KOPT-K1 (cell line): ENCODE measurements at regions not wholly inside any gene's neighbourhood (a gene's known extent, or its start where the extent isn't known, plus 50 kb on each side); places are given as distances from the start of the nearest gene placed in this dataset.

Source experiments
- H3K27ac ChIP-seq: fragments of 200-600 bp; sonication (generic); 2 replicates; pipeline ENCODE4 v1.5.1; 2016; ENCODE audit warnings: antibody characterized with exemption, mild to moderate bottlenecking, low read depth, low read length; ENCODE audit not compliant: poor library complexity, severe bottlenecking
- H3K36me3 ChIP-seq: fragments of 200-600 bp; sonication (generic); 2 replicates; pipeline ENCODE4 v1.5.1; 2017; ENCODE audit warnings: antibody characterized with exemption, mild to moderate bottlenecking, low read length, moderate library complexity; ENCODE audit not compliant: insufficient read depth
- H3K9me3 ChIP-seq: fragments of 200-600 bp; sonication (generic); 2 replicates; pipeline ENCODE4 v1.5.1; 2017; ENCODE audit warnings: antibody characterized with exemption, low read length, mild to moderate bottlenecking; ENCODE audit not compliant: insufficient read depth, poor library complexity, severe bottlenecking

DNA sequence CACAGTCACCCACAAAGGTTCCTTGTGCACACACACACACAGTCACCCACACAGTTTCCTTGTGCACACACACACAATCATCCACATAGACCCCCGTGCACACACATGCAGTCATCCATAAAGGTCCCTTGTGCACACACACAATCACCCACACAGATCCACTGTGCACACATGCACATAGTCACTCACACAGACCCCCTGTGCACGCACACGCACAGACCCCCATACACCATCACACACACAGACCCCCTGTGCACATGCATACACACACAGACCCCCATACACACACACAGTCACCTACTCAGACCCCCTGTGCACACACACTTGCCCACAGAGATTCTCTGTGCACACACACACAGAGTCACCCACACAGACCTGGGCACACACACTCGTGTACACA is 107.1 kb downstream of the HSPH1 start:
- H3K9me3 ChIP-seq: no peaks in the 10 kb centered on the region
- no peak overlapping the region for H3K27ac ChIP-seq
- H3K36me3 ChIP-seq: no peaks in the 10 kb centered on the region

DNA sequence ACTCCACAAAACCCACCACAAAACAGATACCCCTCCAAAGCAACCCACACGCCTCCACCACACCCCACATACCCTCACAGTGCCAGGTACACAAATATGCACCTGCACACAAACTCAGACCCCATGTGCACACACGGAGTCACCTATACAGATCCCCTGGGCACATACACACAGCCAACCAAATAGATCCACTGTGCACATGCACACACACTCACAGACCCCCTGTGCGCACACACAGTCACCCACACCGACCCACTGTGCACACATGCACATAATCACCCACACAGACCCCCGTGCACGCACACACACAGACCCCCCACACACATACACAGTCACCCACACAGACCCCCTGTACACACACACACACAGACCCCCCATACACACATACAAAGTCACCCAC is 107.8 kb downstream of the HSPH1 start:
- H3K27ac ChIP-seq: no peak overlapping the region
- no peaks in the 10 kb centered on the region for H3K9me3 ChIP-seq
- H3K36me3 ChIP-seq: no peaks in the 10 kb centered on the region

DNA sequence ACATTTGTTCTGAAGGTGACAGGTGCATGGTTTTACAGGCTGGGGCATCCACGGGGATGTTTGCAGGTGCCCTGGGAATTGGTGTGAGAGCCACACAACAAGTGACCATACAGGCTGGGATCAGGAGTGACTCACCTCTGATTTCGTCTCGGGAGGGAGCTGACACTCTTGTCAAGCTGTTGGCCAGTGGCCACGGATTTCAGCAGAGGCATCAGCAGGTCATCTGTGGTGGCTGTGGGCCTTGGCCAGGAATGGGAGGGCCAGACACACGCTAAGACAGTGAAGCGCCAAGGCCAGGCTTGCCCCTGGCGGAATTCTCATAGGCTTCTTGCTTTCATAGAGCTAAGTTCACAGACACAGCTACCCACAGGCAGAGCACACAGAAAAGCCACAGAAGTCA is 108.6 kb downstream of the HSPH1 start:
- Histone ChIP-seq H3K36me3 (no peaks in the 10 kb centered on the region), H3K27ac (no peak overlapping the region), H3K9me3 (no peaks in the 10 kb centered on the region)

DNA sequence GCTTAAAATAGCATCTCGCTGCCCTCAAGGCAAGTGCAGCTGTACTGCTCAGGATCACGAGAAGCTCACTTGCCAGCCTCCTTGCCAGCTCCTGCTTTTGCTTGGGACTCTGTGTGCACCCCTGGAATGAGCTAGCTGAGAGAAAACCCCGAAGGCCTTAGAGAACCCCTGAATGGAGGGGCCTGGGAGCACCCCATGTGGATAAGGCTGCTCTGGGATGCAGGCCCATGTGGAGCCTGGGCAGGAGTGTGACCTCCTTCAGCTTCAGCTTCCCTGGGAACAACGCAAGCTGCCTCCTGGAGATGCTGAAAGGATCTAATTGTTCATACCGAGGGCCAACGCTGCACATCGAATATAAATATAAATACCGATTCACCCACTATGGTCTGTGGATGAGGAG is 109.2 kb downstream of the HSPH1 start:
- Histone ChIP-seq H3K36me3 (no peaks in the 10 kb centered on the region), H3K9me3 (no peaks in the 10 kb centered on the region), H3K27ac (no peak overlapping the region)

DNA sequence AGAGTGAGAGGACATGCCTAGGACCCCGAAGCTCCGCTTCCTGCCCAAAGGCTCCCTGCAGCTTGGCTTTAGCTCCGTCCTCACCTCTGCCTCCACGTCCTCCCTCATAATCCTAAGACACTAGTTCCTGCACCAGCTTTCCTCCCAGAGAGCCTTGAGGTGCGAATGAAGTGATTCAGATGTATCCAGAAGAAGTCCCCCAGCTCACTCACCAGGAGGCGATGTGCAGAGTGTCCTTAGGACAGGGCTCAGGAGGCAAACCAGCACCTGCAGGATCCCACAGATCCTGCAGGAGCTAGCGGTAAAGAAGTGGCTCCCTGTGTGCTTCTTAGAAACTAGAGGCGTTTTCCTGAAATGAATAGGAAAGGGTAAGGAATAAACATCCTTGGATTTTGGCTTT is 109.7 kb downstream of the HSPH1 start:
- Histone ChIP-seq H3K9me3 (no peaks in the 10 kb centered on the region), H3K27ac (no peak overlapping the region), H3K36me3 (no peaks in the 10 kb centered on the region)

DNA sequence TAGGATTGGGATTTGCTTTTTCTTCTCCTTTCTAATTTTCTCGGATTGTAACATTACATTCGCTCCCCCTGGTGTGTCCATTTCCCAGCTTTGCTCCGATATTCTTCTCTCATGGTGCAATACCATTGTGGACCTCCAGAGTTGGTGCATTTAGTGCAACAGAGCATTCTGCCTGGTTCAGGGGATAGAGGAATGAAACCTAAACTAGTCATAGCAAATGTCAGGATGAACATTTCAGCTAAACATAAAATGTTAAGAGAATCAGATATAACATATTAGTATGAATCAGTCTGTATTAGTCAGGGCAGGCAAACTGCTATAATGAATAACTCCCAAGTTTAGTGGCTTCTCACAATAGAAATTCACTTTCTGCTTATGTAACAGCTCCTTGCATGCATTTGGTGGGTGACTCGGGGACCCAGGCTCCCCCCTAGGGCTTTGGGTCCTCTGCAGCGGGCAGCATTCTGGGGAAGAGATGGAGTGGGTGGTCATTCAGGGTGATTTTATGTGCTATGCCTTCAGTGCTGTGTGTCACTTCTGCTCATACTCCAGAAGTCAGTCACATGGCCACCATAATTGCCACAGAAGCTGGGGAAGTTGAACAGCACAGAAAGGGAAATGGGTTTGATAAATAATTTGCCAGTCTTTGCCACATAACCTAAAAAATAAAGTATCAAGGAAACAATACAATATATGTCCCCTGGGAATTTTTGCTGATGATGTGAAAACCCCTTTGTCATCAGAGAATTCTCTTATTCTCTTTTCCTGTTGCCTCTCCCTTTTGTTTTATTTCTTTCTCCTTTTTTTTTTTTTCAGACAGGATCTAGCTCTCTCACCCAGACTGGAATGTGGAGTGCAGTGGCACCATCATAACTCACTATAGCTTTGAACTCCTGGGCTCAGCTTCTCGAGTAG is 111.0 kb downstream of the HSPH1 start:
- H3K36me3 ChIP-seq: no peaks in the 10 kb centered on the region
- H3K27ac ChIP-seq: no peak overlapping the region
- no peaks in the 10 kb centered on the region for H3K9me3 ChIP-seq

DNA sequence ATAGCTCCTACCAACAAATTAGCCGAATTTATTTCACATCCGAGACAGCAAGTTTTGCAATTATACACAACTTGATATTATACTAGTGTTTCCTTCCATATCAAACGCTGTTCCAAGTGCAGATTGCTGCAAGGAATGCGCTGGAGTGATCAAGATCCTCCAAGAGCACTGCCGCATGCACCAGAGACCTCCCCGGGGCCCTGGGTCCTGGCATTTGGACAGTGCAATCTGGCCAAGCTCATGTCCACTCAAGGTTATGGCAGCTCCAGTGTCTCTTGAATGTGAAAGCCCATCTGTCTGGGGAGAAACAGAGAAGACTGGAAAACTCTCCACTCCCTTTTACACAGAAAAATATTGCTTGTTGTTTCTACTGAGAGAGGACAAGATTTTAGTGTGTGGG is 111.9 kb downstream of the HSPH1 start:
- no peaks in the 10 kb centered on the region for H3K9me3 ChIP-seq
- no peak overlapping the region for H3K27ac ChIP-seq
- H3K36me3 ChIP-seq: no peaks in the 10 kb centered on the region

DNA sequence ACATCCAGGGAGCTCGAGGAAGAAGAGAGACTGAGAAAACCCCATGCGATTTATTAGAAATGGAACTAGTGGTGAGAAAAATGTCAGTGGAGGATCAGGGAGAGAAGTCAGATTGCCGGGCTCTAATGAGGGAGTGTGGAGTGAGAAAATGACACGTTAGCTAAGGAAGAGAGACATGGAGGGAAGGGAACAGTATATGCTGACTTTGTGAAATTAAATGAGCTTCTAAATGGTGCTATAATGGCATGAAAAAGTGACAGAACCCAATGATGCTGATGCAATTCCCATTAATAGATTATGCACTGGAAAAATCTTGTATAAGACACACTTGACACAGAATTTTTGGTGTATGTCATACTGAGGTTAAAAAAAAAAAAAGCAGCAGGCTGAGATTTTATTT is 112.6 kb downstream of the HSPH1 start:
- H3K36me3 ChIP-seq: no peaks in the 10 kb centered on the region
- no peaks in the 10 kb centered on the region for H3K9me3 ChIP-seq
- no peak overlapping the region for H3K27ac ChIP-seq

DNA sequence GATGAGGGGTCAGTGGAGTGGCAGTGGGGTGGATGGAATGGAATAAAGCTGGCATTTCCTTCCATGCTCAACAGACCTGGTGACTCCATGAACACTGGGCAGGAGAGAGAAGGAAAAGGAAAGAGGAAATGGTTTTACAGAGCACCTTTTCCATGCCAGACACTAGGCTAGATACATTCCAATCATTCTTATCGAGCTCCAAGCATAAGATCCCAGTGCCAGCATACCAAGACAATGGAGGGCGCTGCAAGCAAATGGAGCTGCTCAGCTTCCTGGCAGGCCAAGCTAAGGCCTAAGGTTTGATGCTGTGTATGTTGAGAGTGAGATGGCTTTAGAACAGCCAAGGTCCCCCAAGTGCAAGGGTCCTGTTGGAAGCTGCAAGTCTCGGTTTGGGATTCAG is 113.2 kb downstream of the HSPH1 start:
- no peaks in the 10 kb centered on the region for H3K36me3 ChIP-seq
- H3K9me3 ChIP-seq: no peaks in the 10 kb centered on the region
- no peak overlapping the region for H3K27ac ChIP-seq

DNA sequence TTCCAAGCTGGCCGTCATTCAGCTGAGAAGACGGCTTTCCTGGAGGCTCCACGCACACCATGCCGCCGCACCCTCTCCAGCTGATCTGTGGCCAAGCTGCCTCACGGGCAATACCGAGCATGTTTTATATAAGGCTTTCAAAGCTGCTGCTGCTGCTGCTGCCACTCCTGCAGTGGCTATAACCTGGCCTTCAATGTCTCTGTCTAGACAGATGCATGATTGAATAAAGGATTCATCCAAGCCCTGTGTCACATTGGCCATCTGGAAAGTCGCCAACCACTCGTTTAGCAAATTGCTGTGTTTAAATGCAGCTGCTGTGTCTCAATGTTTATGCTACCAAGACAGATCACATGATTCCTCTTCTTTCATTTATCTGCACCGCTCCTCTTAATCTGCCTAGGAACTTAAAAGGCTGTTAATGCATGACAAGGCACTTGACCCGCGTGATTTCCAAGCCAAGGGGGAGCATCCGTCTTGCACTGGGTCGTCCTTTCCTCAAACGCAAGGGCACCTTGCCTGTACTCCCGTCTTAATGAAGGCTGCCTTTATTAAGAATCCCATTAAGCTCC is 114.3 kb downstream of the TEX26 start:
- no peaks in the 10 kb centered on the region for H3K9me3 ChIP-seq
- H3K27ac ChIP-seq: peak overlapping the region; percentile 42
- H3K36me3 ChIP-seq: no peaks in the 10 kb centered on the region

DNA sequence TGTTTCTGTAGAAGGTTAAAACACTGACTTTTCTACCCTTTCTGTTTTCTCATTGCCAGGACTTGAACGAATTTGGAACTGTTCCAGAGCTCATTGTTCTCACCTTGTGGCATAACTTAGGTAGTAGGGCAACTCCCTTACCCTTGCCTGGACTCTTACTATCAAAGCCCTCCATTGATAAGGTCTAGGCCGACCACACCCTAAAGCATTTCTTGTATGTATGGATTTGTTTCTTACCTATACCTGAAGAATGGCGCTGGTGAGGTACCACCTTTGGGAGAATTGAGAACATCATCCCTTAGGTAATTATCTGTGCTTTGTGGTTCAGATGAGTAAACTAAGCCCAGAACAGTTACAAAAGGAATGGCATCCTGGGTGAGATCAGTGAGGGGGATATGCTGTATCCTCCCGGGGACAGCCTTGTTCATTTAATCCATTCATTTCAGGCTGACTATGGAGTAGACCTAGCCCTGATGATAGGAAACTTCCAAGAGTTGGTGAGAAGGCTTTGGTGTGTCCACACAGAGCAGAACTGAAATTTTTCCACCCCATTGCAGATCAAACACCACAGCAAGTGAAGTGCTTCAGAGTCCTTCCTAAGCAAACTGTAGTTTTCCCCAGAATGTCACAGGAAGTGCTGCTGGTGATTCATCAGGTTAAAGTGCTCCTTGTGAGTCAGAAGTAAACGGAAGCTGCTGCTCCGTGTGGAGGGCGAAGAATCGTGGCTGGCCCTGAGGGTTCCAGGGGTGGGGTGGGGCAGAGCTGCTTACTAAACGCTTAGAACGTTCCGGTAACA is 113.0 kb downstream of the TEX26 start:
- peak overlapping the region; percentile 42 for H3K27ac ChIP-seq
- H3K36me3 ChIP-seq: no peaks in the 10 kb centered on the region
- no peaks in the 10 kb centered on the region for H3K9me3 ChIP-seq

DNA sequence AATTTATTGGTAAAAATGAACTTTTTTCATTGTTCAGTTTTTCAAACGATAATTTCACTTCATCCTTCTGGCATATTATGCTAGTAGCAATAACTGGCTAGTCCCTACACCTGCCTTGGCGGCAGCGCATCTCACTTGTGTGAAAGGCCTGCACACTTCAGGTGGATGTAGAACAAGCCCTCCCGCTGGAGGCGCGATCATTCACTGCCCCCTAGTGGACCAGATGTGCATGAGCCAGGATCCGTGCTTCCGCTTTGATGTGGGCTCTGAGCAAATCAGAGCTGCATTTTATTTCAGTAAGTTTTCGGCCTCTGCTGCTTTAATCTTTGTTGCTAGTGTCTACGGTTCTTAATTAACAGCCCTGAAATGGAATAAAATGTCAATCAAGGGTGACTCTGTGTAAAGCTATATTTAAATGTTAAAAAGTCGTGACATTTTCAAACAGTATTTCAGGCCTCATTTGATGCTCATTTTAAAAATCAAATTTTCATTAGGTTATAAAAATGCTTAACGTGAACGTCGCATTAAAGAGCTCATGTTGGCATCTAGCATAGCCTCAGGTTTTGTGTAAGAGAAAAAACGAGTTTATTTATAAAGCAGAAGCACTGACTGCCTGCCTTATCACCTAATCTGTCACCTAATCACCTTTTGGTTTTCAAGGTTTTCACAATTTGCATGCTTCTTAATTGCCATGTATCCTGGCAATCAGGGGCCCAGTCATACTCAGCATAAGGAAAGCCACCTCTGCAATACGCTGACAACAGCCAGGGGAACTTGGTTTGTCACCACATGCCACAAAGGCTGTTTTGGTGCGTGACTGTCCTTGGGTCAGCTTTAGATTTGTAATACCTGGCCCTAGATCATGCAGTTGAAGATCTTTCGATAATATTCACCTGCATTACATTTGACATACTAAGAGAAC is 112.2 kb downstream of the TEX26 start:
- Histone ChIP-seq H3K9me3 (no peaks in the 10 kb centered on the region), H3K27ac (peak overlapping the region; percentile 42), H3K36me3 (no peaks in the 10 kb centered on the region)

DNA sequence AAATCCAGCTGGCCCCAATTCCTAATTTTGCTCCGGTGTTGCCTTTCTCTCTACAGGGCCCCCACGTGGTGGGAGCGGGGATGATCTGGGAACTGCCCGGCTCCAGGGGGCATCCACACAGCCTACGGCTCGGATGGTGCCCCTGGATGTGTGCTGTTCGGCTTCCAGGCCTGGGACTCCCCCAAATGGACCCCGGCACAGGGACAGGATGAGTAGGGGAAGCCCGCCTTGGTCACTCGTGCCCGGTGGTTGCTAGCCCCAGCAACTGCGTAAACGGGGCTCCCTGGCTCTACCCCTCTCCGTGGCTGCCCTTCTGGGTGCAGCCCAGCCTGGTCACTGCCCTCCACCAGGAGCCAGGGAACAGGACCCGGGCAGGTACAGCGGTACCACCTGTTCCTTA is 111.5 kb downstream of the TEX26 start:
- Histone ChIP-seq H3K9me3 (no peaks in the 10 kb centered on the region), H3K36me3 (no peaks in the 10 kb centered on the region), H3K27ac (no peak overlapping the region)

DNA sequence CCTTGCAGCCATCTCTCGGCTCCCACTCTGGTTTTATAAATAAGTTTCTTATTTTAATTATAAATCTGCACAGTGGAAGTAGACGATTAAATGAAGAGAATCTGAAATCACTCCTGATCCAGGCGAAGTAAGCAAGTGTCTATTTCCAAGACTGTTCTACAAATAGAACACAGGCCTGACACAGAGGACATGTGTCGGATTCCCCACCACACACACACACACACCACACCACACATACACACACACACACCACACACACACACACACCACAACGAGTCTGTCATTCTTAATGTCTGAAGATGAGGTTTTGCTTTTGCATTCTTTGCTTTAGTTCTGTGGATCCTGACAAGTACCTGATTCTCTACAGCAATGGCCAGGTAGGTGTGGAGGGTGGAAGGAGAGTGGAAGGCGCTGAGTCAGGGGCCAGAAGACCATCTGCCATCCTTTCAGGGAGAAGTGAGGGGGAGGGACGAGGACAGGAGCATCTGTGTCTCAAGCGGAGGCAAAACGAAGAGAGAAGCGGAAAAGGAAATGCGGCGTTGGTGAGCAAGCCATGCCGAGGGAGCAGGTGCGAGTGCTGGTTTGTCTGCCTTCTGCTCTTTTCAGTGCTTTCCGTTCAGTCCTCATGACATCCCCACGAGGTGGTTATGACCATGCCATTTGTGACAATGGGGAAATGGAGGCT is 110.2 kb downstream of the TEX26 start:
- no peaks in the 10 kb centered on the region for H3K36me3 ChIP-seq
- no peaks in the 10 kb centered on the region for H3K9me3 ChIP-seq
- H3K27ac ChIP-seq: peak overlapping the region; percentile 71
